K562 (cell line): ENCODE measurements at regions not wholly inside any gene's neighbourhood (a gene's known extent, or its start where the extent isn't known, plus 50 kb on each side); places are given as distances from the start of the nearest gene placed in this dataset.

ENCODE experiments used
- ATAC-seq: fragments of 200-7000 bp; cut with Tn5 transposase; 3 replicates; pipeline ENCODE4 v1.9.1; 2020; ENCODE audit warnings: moderate library complexity
- BruUV-seq: library from RNA; stranded (reverse); fragments of 400-500 nt; replicated peaks from 2 replicates; lab custom pipeline; 2021; lab: Mats Ljungman, UMichigan
- CTCF ChIA-PET: fragments of 300-600 bp; formaldehyde crosslinking; extraction: SDS; loops from one replicate; lab custom pipeline; 2021; ENCODE audit warnings: low intra/inter-chr PET ratio; lab: Yijun Ruan, JAX
- POLR2A ChIA-PET: fragments of 300-600, 350-650 bp; sonication (Branson Sonifier 250); formaldehyde crosslinking; extraction: SDS; loops from one replicate; lab custom pipeline; 2021; ENCODE audit warnings: antibody characterized with exemption, inconsistent platforms; lab: Yijun Ruan, JAX
- DNase-seq, 4 experiments: peaks; one replicate each; pipeline versions ENCODE4 v3.0.0 to v3.0.0-alpha.2; 2011 to 2018; ENCODE audit warnings: low spot score in 3 of 4, mixed read lengths in 3 of 4; ENCODE audit errors: extremely low read depth in 1 of 4
- FAIRE-seq: peaks from 2 replicates; lab custom pipeline; 2011; peaks lifted over from hg19 to GRCh38; lab: Jason Lieb, UNC
- H2AFZ ChIP-seq: 2 replicates; pipeline ENCODE4 v1.6.0; 2011; ENCODE audit warnings: low read depth, low read length, control low read depth, inconsistent platforms
- H3K27ac ChIP-seq: fragments of 200-600 bp; 3 replicates; pipeline ENCODE4 v1.8.0; 2011; ENCODE audit warnings: low read depth, mild to moderate bottlenecking, control low read depth, inconsistent platforms, low read length, moderate library complexity, mixed read lengths; ENCODE audit errors: extremely low read depth
- H3K27me3 ChIP-seq, 2 experiments: fragments of 300-600 bp in 1 of 2; 2 replicates in 1 of 2; 3 replicates in 1 of 2; pipeline versions ENCODE4 v1.6.0 to v1.8.0; 2011; ENCODE audit warnings: inconsistent platforms in 2 of 2, low read length in 2 of 2, mild to moderate bottlenecking in 1 of 2, mixed read lengths in 1 of 2, moderate library complexity in 1 of 2; ENCODE audit not compliant: control insufficient read depth in 2 of 2, insufficient read depth in 2 of 2
- H3K36me3 ChIP-seq: fragments of 300-600 bp; 3 replicates; pipeline ENCODE4 v1.8.0; 2011; ENCODE audit warnings: mild to moderate bottlenecking, low read length, inconsistent platforms; ENCODE audit not compliant: control insufficient read depth, insufficient read depth
- H3K4me1 ChIP-seq, 2 experiments: fragments of 200-600 bp in 1 of 2; replicated peaks in 1 of 2; 2 replicates in 1 of 2; 3 replicates in 1 of 2; pipeline versions ENCODE4 v1.5.1 to v1.8.0; 2011; ENCODE audit warnings: inconsistent platforms in 2 of 2, low read length in 2 of 2, mild to moderate bottlenecking in 1 of 2, mixed read lengths in 1 of 2, moderate library complexity in 1 of 2; ENCODE audit not compliant: control insufficient read depth in 2 of 2, insufficient read depth in 2 of 2
- H3K4me2 ChIP-seq: 2 replicates; pipeline ENCODE4 v1.6.1; 2011; ENCODE audit warnings: low read length, control low read depth, inconsistent platforms, mixed read lengths; ENCODE audit not compliant: insufficient read depth
- H3K4me3 ChIP-seq: fragments of 200-600 bp; sonication (generic), shearing (Covaris generic); 2 replicates; pipeline ENCODE4 v1.5.1; 2016; ENCODE audit warnings: control low read depth, inconsistent platforms
- H3K79me2 ChIP-seq: fragments of 200-600 bp; 3 replicates; pipeline ENCODE4 v1.8.0; 2011; ENCODE audit warnings: low read length, inconsistent platforms; ENCODE audit not compliant: control insufficient read depth, insufficient read depth
- H3K9ac ChIP-seq, 2 experiments: 2 replicates each; pipeline versions ENCODE4 v1.6.0 to v1.6.1; 2011; ENCODE audit warnings: low read depth in 2 of 2, low read length in 2 of 2, control low read depth in 1 of 2, inconsistent platforms in 1 of 2, mild to moderate bottlenecking in 1 of 2, mixed read lengths in 1 of 2; ENCODE audit not compliant: insufficient read depth in 1 of 2
- H3K9me1 ChIP-seq: one replicate; pipeline ENCODE4 v1.6.0; 2011; ENCODE audit warnings: inconsistent platforms, mild to moderate bottlenecking, low read length, moderate library complexity; ENCODE audit not compliant: control insufficient read depth, insufficient read depth
- H3K9me3 ChIP-seq: replicated peaks from 2 replicates; pipeline ENCODE4 v1.5.1; 2011; ENCODE audit warnings: low read depth, low read length, inconsistent platforms; ENCODE audit not compliant: control insufficient read depth, insufficient read depth
- H4K20me1 ChIP-seq: replicated peaks from 2 replicates; pipeline ENCODE4 v1.6.1; 2011; ENCODE audit warnings: low read length, inconsistent platforms, mixed read lengths; ENCODE audit not compliant: control insufficient read depth, insufficient read depth
- CUX1 ChIP-seq: fragments of 200-800 bp; sonication (Bioruptor generic); IDR thresholded peaks from 2 replicates; pipeline ENCODE4 v1.6.1; 2016; ENCODE audit warnings: missing genetic modification characterization, missing compliant biosample characterization
- ZNF551 ChIP-seq: fragments of 250-450 bp; sonication (Bioruptor Pico); IDR thresholded peaks from 2 replicates; pipeline ENCODE4 v1.5.0; 2021; ENCODE audit warnings: mild to moderate bottlenecking, moderate library complexity
- WGBS: fragments of 100-300 bp; shearing (Covaris generic); methylation state at CpG from one replicate; pipeline ENCODE4 v1.1.6; 2016; ENCODE audit warnings: low coverage, mixed read lengths; ENCODE audit not compliant: insufficient coverage; ENCODE audit errors: missing lambda C conversion rate; 5-methylcytosine and 5-hydroxymethylcytosine counted together
- in situ Hi-C: fragments of 300-500 bp; cut with MboI; formaldehyde crosslinking; loops from 4 replicates; pipeline ENCODE4 v1.15.0; 2018; ENCODE audit warnings: inconsistent platforms, mixed read lengths
- intact Hi-C: fragments of 100-400 bp; cut with micrococcal nuclease; formaldehyde crosslinking; loops from 2 replicates; pipeline ENCODE4 v1.14.2; 2022

DNA sequence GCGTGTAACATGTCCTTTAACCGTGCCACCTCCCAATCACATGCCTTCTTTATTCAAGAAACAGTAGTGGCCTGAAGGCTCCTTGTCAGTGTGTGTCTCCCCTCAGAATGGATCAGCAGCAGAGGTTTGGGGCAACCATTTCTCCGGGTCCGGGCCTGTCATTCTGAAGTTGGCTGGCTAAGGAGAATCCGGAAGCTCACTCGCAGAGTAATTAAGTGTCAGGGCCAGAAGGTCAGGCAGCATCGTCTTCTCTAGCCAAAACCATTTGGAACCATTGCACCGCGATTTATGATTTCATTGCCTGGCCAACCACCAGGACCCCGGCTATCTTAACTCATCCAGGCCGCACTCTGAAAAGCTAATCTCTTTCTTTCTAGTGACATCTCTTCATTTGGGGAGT is 550.8 kb downstream of the EFNB2 start:
- ATAC-seq (no peak), FAIRE-seq (no peak), DNase-seq (no peak)
- Histone ChIP-seq H2AFZ (no peak overlapping the region), H3K27ac (no peak overlapping the region), H3K9me3 (no peaks in the 10 kb centered on the region), H4K20me1 (no peaks in the 10 kb centered on the region), H3K4me2 (no peak overlapping the region), H3K9ac (no peak overlapping the region), H3K4me1 (no peaks in the 10 kb centered on the region), H3K27me3 (no peaks in the 10 kb centered on the region), H3K9me1 (no peaks in the 10 kb centered on the region), H3K79me2 (no peaks in the 10 kb centered on the region), H3K36me3 (no peaks in the 10 kb centered on the region), H3K4me3 (no peak overlapping the region)
- BruUV-seq: no TSS peak
- POLR2A ChIA-PET: no interaction called here
- TF ChIP-seq CUX1 (no peak), ZNF551 (CRISPR knock-in tag) (no peak)
- intact Hi-C loops (no loop called here), in situ Hi-C loops (no loop called here)
- CTCF ChIA-PET: no interaction called here
- WGBS: 0% methylated on average over 8 of the region's 11 CpGs
